IMR-90 (cell line): ENCODE measurements at regions not wholly inside any gene's neighbourhood (a gene's known extent, or its start where the extent isn't known, plus 50 kb on each side); places are given as distances from the start of the nearest gene placed in this dataset.
A peak's percentile ranks its signal among the peaks of the same experiment; 100 is the strongest.

Experiments
- ATAC-seq: fragments of 200-7000 bp; cut with Tn5 transposase; 2 replicates; pipeline ENCODE4 v1.9.1; 2020; ENCODE audit warnings: low read depth, mild to moderate bottlenecking, moderate library complexity
- BruUV-seq: library from RNA; stranded (reverse); fragments of 400-500 nt; replicated peaks from 2 replicates; lab custom pipeline; 2021; lab: Mats Ljungman, UMichigan
- CTCF ChIA-PET: fragments of 300-600 bp; formaldehyde crosslinking; extraction: SDS; loops from one replicate; lab custom pipeline; 2021; ENCODE audit warnings: antibody characterized with exemption; lab: Yijun Ruan, JAX
- POLR2A ChIA-PET: fragments of 300-600 bp; sonication (Branson Sonifier 250); formaldehyde crosslinking; loops from one replicate; lab custom pipeline; 2022; ENCODE audit warnings: antibody characterized with exemption; ENCODE audit not compliant: unreplicated experiment; lab: Charles Lee
- DNase-seq: peaks from one replicate; pipeline ENCODE4 v3.0.0; 2013
- H2AFZ ChIP-seq: replicated peaks from 2 replicates; pipeline ENCODE3; 2013; ENCODE audit warnings: low read length, mild to moderate bottlenecking; ENCODE audit not compliant: poor library complexity
- H2AK5ac ChIP-seq: 2 replicates; pipeline ENCODE4 v1.6.1; 2013; ENCODE audit warnings: low read depth, low read length, inconsistent platforms
- H2AK9ac ChIP-seq: replicated peaks from 2 replicates; pipeline ENCODE3; 2013; ENCODE audit warnings: mild to moderate bottlenecking, low read depth, low read length, moderate library complexity; ENCODE audit not compliant: poor library complexity
- H2BK120ac ChIP-seq: 2 replicates; pipeline ENCODE4 v1.6.1; 2013; ENCODE audit warnings: low read depth, low read length, inconsistent platforms
- H2BK15ac ChIP-seq: 3 replicates; pipeline ENCODE4 v1.6.1; 2013; ENCODE audit warnings: low read depth, low read length, inconsistent platforms
- H2BK20ac ChIP-seq: 2 replicates; pipeline ENCODE4 v1.6.1; 2013; ENCODE audit warnings: low read depth, mild to moderate bottlenecking, inconsistent platforms, low read length, moderate library complexity
- H2BK5ac ChIP-seq: 2 replicates; pipeline ENCODE4 v1.6.1; 2013; ENCODE audit warnings: mild to moderate bottlenecking, low read depth, low read length, inconsistent platforms; ENCODE audit not compliant: poor library complexity, severe bottlenecking
- H3K14ac ChIP-seq: replicated peaks from 2 replicates; pipeline ENCODE4 v1.6.1; 2013; ENCODE audit warnings: low read depth, low read length, inconsistent platforms
- H3K18ac ChIP-seq: 2 replicates; pipeline ENCODE4 v1.6.1; 2013; ENCODE audit warnings: low read depth, low read length, control low read depth
- H3K23ac ChIP-seq: 2 replicates; pipeline ENCODE4 v1.6.1; 2013; ENCODE audit warnings: low read depth, low read length, inconsistent platforms
- H3K27ac ChIP-seq: 2 replicates; pipeline ENCODE4 v1.5.1; 2013; ENCODE audit warnings: mild to moderate bottlenecking, control low read depth, low read length; ENCODE audit not compliant: insufficient read depth
- H3K27me3 ChIP-seq: 2 replicates; pipeline ENCODE4 v1.6.1; 2013; ENCODE audit warnings: low read length; ENCODE audit not compliant: control insufficient read depth, insufficient read depth
- H3K36me3 ChIP-seq: 2 replicates; pipeline ENCODE4 v1.6.1; 2013; ENCODE audit warnings: low read length, mixed read lengths; ENCODE audit not compliant: control insufficient read depth, insufficient read depth
- H3K4ac ChIP-seq: 2 replicates; pipeline ENCODE4 v1.6.1; 2013; ENCODE audit warnings: low read depth, low read length, inconsistent platforms
- H3K4me1 ChIP-seq: 2 replicates; pipeline ENCODE4 v1.6.1; 2013; ENCODE audit warnings: low read length, mixed read lengths; ENCODE audit not compliant: control insufficient read depth, insufficient read depth
- H3K4me2 ChIP-seq: 2 replicates; pipeline ENCODE4 v1.6.1; 2013; ENCODE audit warnings: low read depth, mild to moderate bottlenecking, control low read depth, low read length, moderate library complexity
- H3K4me3 ChIP-seq: 2 replicates; pipeline ENCODE4 v1.5.1; 2013; ENCODE audit warnings: low read depth, mild to moderate bottlenecking, control low read depth, low read length, moderate library complexity; ENCODE audit not compliant: insufficient read depth
- H3K56ac ChIP-seq: 2 replicates; pipeline ENCODE4 v1.6.1; 2013; ENCODE audit warnings: low read length, inconsistent platforms; ENCODE audit not compliant: insufficient read depth; ENCODE audit errors: extremely low read depth
- H3K79me1 ChIP-seq, 2 experiments: 2 replicates each; pipeline ENCODE4 v1.6.1; 2013; ENCODE audit warnings: low read length in 2 of 2, inconsistent platforms in 1 of 2, low read depth in 1 of 2
- H3K9ac ChIP-seq: 2 replicates; pipeline ENCODE4 v1.6.1; 2013; ENCODE audit warnings: low read depth, low read length, control low read depth
- H3K9me1 ChIP-seq: 2 replicates; pipeline ENCODE4 v1.6.1; 2013; ENCODE audit warnings: low read length, inconsistent platforms; ENCODE audit not compliant: insufficient read depth
- H3K9me3 ChIP-seq: 2 replicates; pipeline ENCODE4 v1.6.1; 2013; ENCODE audit warnings: low read length; ENCODE audit not compliant: control insufficient read depth, insufficient read depth
- H4K20me1 ChIP-seq: 2 replicates; pipeline ENCODE4 v1.6.1; 2013; ENCODE audit warnings: low read length, inconsistent platforms; ENCODE audit not compliant: insufficient read depth
- H4K5ac ChIP-seq: 2 replicates; pipeline ENCODE4 v1.6.1; 2013; ENCODE audit warnings: mild to moderate bottlenecking, low read depth, low read length, control low read depth
- H4K8ac ChIP-seq, 2 experiments: 2 replicates each; pipeline ENCODE4 v1.6.1; 2013; ENCODE audit warnings: low read depth in 2 of 2, low read length in 2 of 2, control low read depth in 1 of 2, inconsistent platforms in 1 of 2
- H4K91ac ChIP-seq: 2 replicates; pipeline ENCODE4 v1.6.1; 2013; ENCODE audit warnings: low read depth, low read length, inconsistent platforms; ENCODE audit not compliant: insufficient read depth
- BHLHE40 ChIP-seq: fragments of 150-350 bp; IDR thresholded peaks from 2 replicates; pipeline ENCODE4 v1.6.1; 2016; ENCODE audit warnings: mild to moderate bottlenecking, low read depth, low read length
- CEBPB ChIP-seq: IDR thresholded peaks from 2 replicates; pipeline ENCODE4 v1.6.1; 2012; ENCODE audit warnings: low read depth, low read length, improper control_type of control experiment
- CHD1 ChIP-seq: IDR thresholded peaks from 2 replicates; pipeline ENCODE4 v1.6.1; 2012; ENCODE audit warnings: low read depth, low read length, improper control_type of control experiment
- FOS ChIP-seq: fragments of 150-350 bp; IDR thresholded peaks from 2 replicates; pipeline ENCODE4 v1.6.1; 2016; ENCODE audit warnings: low read depth, low read length
- MAFK ChIP-seq: IDR thresholded peaks from 2 replicates; pipeline ENCODE4 v1.6.1; 2012; ENCODE audit warnings: low read depth, low read length, improper control_type of control experiment
- MAZ ChIP-seq: IDR thresholded peaks from 2 replicates; pipeline ENCODE4 v1.6.1; 2012; ENCODE audit warnings: low read depth, mild to moderate bottlenecking, low read length, improper control_type of control experiment, moderate library complexity, borderline replicate concordance
- MXI1 ChIP-seq: IDR thresholded peaks from 2 replicates; pipeline ENCODE4 v1.6.1; 2012; ENCODE audit warnings: low read depth, mild to moderate bottlenecking, low read length, moderate library complexity, borderline replicate concordance
- NFE2L2 ChIP-seq: fragments of 150-350 bp; IDR thresholded peaks from 2 replicates; pipeline ENCODE4 v1.6.1; 2016; ENCODE audit warnings: low read depth, mild to moderate bottlenecking, low read length
- POLR2A ChIP-seq: IDR thresholded peaks from 2 replicates; pipeline ENCODE4 v1.6.1; 2012; ENCODE audit warnings: mild to moderate bottlenecking, low read depth, low read length
- RAD21 ChIP-seq: IDR thresholded peaks from 2 replicates; pipeline ENCODE4 v1.6.1; 2012; ENCODE audit warnings: low read length, improper control_type of control experiment
- RCOR1 ChIP-seq: IDR thresholded peaks from 2 replicates; pipeline ENCODE4 v1.6.1; 2012; ENCODE audit warnings: mild to moderate bottlenecking, low read length, improper control_type of control experiment; ENCODE audit not compliant: insufficient replicate concordance
- RFX5 ChIP-seq: IDR thresholded peaks from 2 replicates; pipeline ENCODE4 v1.8.0; 2012; ENCODE audit warnings: low read depth, mild to moderate bottlenecking, low read length, moderate library complexity
- SMC3 ChIP-seq: fragments of 150-350 bp; IDR thresholded peaks from 2 replicates; pipeline ENCODE4 v1.6.1; 2016; ENCODE audit warnings: low read depth, mild to moderate bottlenecking, antibody characterized with exemption, low read length, moderate library complexity
- WGBS, 2 experiments: methylation state at CpG; one replicate each; pipeline versions ENCODE4 v1.1.5 to v1.1.7; 2013; ENCODE audit warnings: missing lambda C conversion rate in 2 of 2; ENCODE audit not compliant: insufficient read length in 1 of 2; ENCODE audit errors: extremely low coverage in 2 of 2; 5-methylcytosine and 5-hydroxymethylcytosine counted together
- dilution Hi-C: fragments of 300-500 bp; cut with HindIII; formaldehyde crosslinking; loops from one replicate; pipeline ENCODE4 v1.14.3; 2018; ENCODE audit warnings: low sequenced_read_pairs; ENCODE audit not compliant: unreplicated experiment
- in situ Hi-C: fragments of 300-500 bp; cut with MboI; formaldehyde crosslinking; loops from 3 replicates; pipeline ENCODE4 v1.14.3; 2019; ENCODE audit warnings: low sequenced_read_pairs, inconsistent platforms, mixed read lengths
- intact Hi-C: fragments of 100-400 bp; cut with micrococcal nuclease; formaldehyde crosslinking; loops from 2 replicates; pipeline ENCODE4 v1.10.0; 2022
- TF ChIP-seq, protein P1 (sequence below): fragments of 150-350 bp; IDR thresholded peaks from 2 replicates; pipeline ENCODE4 v1.6.1; 2017; ENCODE audit warnings: mild to moderate bottlenecking, antibody characterized with exemption, low read length, low read depth
- TF ChIP-seq, protein P2 (sequence below): fragments of 150-350 bp; IDR thresholded peaks from 2 replicates; pipeline ENCODE4 v1.6.1; 2016; ENCODE audit warnings: low read depth, mild to moderate bottlenecking, low read length, moderate library complexity, borderline replicate concordance

- ChIA-PET POLR2A (no interaction called here), CTCF (no interaction called here)
- H3K36me3 ChIP-seq = no peaks in the 10 kb centered on the region
- no peak overlapping the region for H3K56ac ChIP-seq
- H2BK120ac ChIP-seq = no peak overlapping the region
- no peak overlapping the region for H3K18ac ChIP-seq
- no peak overlapping the region for H2BK5ac ChIP-seq
- no peak overlapping the region for H3K4me2 ChIP-seq
- no peaks in the 10 kb centered on the region for H4K20me1 ChIP-seq
- no peak overlapping the region for H4K8ac ChIP-seq
- in situ Hi-C loops = no loop called here
- H2AFZ ChIP-seq = no peak overlapping the region
- no peak overlapping the region for H3K4ac ChIP-seq
- no peaks in the 10 kb centered on the region for H3K27me3 ChIP-seq
- no peak overlapping the region for H3K9ac ChIP-seq
- BruUV-seq = no TSS peak
- ATAC-seq (no peak), DNase-seq (peak; percentile 15)
- H3K23ac ChIP-seq = no peak overlapping the region
- no peak for TF ChIP-seq BHLHE40
- no peak for TF ChIP-seq SMC3
- no peak for TF ChIP-seq RCOR1
- TF ChIP-seq MAZ = no peak
- TF ChIP-seq, protein P1, sequence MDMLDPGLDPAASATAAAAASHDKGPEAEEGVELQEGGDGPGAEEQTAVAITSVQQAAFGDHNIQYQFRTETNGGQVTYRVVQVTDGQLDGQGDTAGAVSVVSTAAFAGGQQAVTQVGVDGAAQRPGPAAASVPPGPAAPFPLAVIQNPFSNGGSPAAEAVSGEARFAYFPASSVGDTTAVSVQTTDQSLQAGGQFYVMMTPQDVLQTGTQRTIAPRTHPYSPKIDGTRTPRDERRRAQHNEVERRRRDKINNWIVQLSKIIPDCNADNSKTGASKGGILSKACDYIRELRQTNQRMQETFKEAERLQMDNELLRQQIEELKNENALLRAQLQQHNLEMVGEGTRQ = no peak
- TF ChIP-seq POLR2A = no peak
- TF ChIP-seq, protein P2, sequence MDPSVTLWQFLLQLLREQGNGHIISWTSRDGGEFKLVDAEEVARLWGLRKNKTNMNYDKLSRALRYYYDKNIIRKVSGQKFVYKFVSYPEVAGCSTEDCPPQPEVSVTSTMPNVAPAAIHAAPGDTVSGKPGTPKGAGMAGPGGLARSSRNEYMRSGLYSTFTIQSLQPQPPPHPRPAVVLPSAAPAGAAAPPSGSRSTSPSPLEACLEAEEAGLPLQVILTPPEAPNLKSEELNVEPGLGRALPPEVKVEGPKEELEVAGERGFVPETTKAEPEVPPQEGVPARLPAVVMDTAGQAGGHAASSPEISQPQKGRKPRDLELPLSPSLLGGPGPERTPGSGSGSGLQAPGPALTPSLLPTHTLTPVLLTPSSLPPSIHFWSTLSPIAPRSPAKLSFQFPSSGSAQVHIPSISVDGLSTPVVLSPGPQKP = no peak
- TF ChIP-seq CHD1 = no peak
- TF ChIP-seq CEBPB = no peak
- no peak for TF ChIP-seq RFX5
- TF ChIP-seq RAD21 = no peak
- no peak for TF ChIP-seq MAFK
- TF ChIP-seq NFE2L2 = no peak
- TF ChIP-seq FOS = no peak
- TF ChIP-seq MXI1 = no peak
- dilution Hi-C loops = no loop called here
- H2BK15ac ChIP-seq = no peak overlapping the region
- no peaks in the 10 kb centered on the region for H3K9me1 ChIP-seq
- WGBS, 2 experiments = no CpG with 5 or more reads among the region's 2 CpGs
- no peak overlapping the region for H4K5ac ChIP-seq
- H3K9me3 ChIP-seq = no peaks in the 10 kb centered on the region
- H3K79me1 ChIP-seq = no peaks in the 10 kb centered on the region
- no peak overlapping the region for H2BK20ac ChIP-seq
- no peaks in the 10 kb centered on the region for H3K4me1 ChIP-seq
- no peak overlapping the region for H3K4me3 ChIP-seq
- no peak overlapping the region for H4K91ac ChIP-seq
- H2AK9ac ChIP-seq = no peak overlapping the region
- H2AK5ac ChIP-seq = no peak overlapping the region
- H3K27ac ChIP-seq = no peak overlapping the region
- intact Hi-C loops = no loop called here
- no peak overlapping the region for H3K14ac ChIP-seq
Measured at GRCh38 chr4:43251841-43252240, 359.3 kb downstream of the GRXCR1 start.
